Testis (tissue), 2 donors: ENCODE measurements at regions not wholly inside any gene's neighbourhood (a gene's known extent, or its start where the extent isn't known, plus 50 kb on each side); places are given as distances from the start of the nearest gene placed in this dataset.

Source experiments
- POLR2A ChIP-seq: fragments of 450-650 bp; IDR thresholded peaks from one replicate; pipeline ENCODE4 v1.6.1; 2017; ENCODE audit warnings: antibody characterized with exemption, mild to moderate bottlenecking, moderate library complexity
- TF ChIP-seq, protein P1 (sequence below), 3 experiments: fragments of 450-650 bp in 2 of 3; fragments of 200-600 bp in 1 of 3; sonication (generic) in 1 of 3; IDR thresholded peaks; one replicate each; pipeline ENCODE4 v1.5.1; 2016 to 2019; ENCODE audit warnings: antibody characterized with exemption in 3 of 3, mild to moderate bottlenecking in 2 of 3, moderate library complexity in 1 of 3

- TF ChIP-seq, protein P1, sequence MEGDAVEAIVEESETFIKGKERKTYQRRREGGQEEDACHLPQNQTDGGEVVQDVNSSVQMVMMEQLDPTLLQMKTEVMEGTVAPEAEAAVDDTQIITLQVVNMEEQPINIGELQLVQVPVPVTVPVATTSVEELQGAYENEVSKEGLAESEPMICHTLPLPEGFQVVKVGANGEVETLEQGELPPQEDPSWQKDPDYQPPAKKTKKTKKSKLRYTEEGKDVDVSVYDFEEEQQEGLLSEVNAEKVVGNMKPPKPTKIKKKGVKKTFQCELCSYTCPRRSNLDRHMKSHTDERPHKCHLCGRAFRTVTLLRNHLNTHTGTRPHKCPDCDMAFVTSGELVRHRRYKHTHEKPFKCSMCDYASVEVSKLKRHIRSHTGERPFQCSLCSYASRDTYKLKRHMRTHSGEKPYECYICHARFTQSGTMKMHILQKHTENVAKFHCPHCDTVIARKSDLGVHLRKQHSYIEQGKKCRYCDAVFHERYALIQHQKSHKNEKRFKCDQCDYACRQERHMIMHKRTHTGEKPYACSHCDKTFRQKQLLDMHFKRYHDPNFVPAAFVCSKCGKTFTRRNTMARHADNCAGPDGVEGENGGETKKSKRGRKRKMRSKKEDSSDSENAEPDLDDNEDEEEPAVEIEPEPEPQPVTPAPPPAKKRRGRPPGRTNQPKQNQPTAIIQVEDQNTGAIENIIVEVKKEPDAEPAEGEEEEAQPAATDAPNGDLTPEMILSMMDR (IDR thresholded peaks at IDR 0.05): no peak
- TF ChIP-seq POLR2A: no peak
These were observed 150.5 kb upstream of the PRICKLE2 start for GRCh38 chr3:64375737-64376136.
